ENCODE measurements at regions not wholly inside any gene's neighbourhood (a gene's known extent, or its start where the extent isn't known, plus 50 kb on each side); places are given as distances from the start of the nearest gene placed in this dataset.
"Not testable (repeated sequence)": the region's sequence is repeated elsewhere in the genome, so short reads cannot be mapped to it uniquely, and the experiment has no call there.

DNA sequence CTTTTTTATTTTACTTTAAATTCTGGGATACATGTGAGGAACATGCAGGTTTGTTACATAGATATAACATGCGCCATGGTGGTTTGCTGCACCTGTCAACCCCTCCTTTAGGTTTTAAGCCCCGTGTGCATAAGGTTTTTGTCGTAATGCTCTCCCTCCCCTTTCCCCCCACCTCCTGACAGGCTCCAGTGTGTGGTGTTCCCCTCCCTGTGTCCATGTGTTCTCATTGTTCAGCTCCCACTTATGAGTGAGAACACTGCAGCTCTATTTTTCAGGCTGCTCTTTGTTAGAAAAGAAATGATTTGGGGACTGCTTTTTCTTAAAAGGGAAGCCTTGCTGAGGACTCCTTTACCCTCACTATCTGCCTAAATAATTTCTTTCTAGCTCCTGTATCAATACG, 430.2 kb upstream of the TMEM132C start:
- TF ChIP-seq, protein P1, sequence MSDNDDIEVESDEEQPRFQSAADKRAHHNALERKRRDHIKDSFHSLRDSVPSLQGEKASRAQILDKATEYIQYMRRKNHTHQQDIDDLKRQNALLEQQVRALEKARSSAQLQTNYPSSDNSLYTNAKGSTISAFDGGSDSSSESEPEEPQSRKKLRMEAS (CRISPR knock-in tag; IDR thresholded peaks at IDR 0.05): not testable (repeated sequence)
- TF ChIP-seq ZNF671, CREB1, EMX1, NR2C2 (CRISPR knock-in tag; IDR thresholded peaks at IDR 0.05): not testable (repeated sequence)
- TF ChIP-seq, protein P2, sequence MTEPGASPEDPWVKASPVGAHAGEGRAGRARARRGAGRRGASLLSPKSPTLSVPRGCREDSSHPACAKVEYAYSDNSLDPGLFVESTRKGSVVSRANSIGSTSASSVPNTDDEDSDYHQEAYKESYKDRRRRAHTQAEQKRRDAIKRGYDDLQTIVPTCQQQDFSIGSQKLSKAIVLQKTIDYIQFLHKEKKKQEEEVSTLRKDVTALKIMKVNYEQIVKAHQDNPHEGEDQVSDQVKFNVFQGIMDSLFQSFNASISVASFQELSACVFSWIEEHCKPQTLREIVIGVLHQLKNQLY (CRISPR knock-in tag; IDR thresholded peaks at IDR 0.05): not testable (repeated sequence)
- TF ChIP-seq, protein P3, sequence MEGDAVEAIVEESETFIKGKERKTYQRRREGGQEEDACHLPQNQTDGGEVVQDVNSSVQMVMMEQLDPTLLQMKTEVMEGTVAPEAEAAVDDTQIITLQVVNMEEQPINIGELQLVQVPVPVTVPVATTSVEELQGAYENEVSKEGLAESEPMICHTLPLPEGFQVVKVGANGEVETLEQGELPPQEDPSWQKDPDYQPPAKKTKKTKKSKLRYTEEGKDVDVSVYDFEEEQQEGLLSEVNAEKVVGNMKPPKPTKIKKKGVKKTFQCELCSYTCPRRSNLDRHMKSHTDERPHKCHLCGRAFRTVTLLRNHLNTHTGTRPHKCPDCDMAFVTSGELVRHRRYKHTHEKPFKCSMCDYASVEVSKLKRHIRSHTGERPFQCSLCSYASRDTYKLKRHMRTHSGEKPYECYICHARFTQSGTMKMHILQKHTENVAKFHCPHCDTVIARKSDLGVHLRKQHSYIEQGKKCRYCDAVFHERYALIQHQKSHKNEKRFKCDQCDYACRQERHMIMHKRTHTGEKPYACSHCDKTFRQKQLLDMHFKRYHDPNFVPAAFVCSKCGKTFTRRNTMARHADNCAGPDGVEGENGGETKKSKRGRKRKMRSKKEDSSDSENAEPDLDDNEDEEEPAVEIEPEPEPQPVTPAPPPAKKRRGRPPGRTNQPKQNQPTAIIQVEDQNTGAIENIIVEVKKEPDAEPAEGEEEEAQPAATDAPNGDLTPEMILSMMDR (IDR thresholded peaks at IDR 0.05): not testable (repeated sequence)
